ENCODE measurements at regions not wholly inside any gene's neighbourhood (a gene's known extent, or its start where the extent isn't known, plus 50 kb on each side); places are given as distances from the start of the nearest gene placed in this dataset.

GRCh38 chr9:3161912-3162311 is 318.0 kb upstream of the PUM3 start:
- H3K4me3 ChIP-seq (replicated peaks in 1 of 4; ENCODE audit: control extremely low read depth in 1 of 4, insufficient read depth in 1 of 4, low read depth in 3 of 4, low read length in 4 of 4): no peak overlapping the region
- no peak overlapping the region for H3K4me2 ChIP-seq (ENCODE audit: extremely low read depth, insufficient read depth, low read length)
- no peaks in the 10 kb centered on the region for H3K36me3 ChIP-seq (ENCODE audit: control insufficient read depth, insufficient read depth, low read length)
- H3K79me2 ChIP-seq (ENCODE audit: control insufficient read depth, insufficient read depth, low read length): no peaks in the 10 kb centered on the region
- no peaks in the 10 kb centered on the region for H3K4me1 ChIP-seq (ENCODE audit: control insufficient read depth, extremely low read depth, insufficient read depth, low read length)
- H3K9me3 ChIP-seq (ENCODE audit: control insufficient read depth, insufficient read depth, low read depth, low read length): no peaks in the 10 kb centered on the region
- no peak for TF ChIP-seq CTCF (conservative IDR thresholded peaks at IDR 0.05 in 1 of 2, IDR thresholded peaks at IDR 0.05 in 1 of 2; ENCODE audit: low read depth in 1 of 2, low read length in 2 of 2)
- no peak for TF ChIP-seq EZH2 (IDR thresholded peaks at IDR 0.05; ENCODE audit: low read length, missing control alignments)
- H3K27ac ChIP-seq (ENCODE audit: insufficient read depth, low read length): no peak overlapping the region
- H3K9ac ChIP-seq (ENCODE audit: insufficient read depth, low read length): no peak overlapping the region
- H3K27me3 ChIP-seq (ENCODE audit: control insufficient read depth, insufficient read depth, low read length): no peaks in the 10 kb centered on the region
- H4K20me1 ChIP-seq (ENCODE audit: control insufficient read depth, extremely low read depth, insufficient read depth, low read length): no peaks in the 10 kb centered on the region
- no peak for DNase-seq (ENCODE audit: low read depth in 2 of 2)
- H2AFZ ChIP-seq (ENCODE audit: low read length): no peak overlapping the region

DNA sequence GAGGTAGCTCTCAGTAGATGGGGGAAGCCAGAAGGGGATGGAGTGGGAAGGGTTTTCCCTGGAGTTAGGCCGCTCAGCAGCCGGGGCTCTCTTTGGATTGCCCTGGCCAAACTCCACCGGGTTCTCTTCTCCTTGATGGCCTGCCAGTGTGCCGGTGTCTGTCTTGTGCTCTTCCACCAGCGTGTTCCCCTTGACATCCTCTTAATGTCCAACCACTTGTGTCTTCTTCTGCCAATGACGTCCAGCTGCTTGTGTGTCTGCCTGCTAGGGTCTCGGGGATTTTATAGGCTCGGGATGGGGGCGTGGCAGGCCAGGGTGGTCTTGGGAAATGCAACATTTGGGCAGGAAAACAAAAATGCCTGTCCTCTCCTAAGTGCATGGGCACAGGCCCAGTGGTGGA is 313.1 kb upstream of the PUM3 start:
- Histone ChIP-seq H3K36me3 (ENCODE audit: control insufficient read depth, insufficient read depth, low read length) (no peaks in the 10 kb centered on the region), H3K9me3 (ENCODE audit: control insufficient read depth, insufficient read depth, low read depth, low read length) (no peaks in the 10 kb centered on the region), H3K79me2 (ENCODE audit: control insufficient read depth, insufficient read depth, low read length) (no peaks in the 10 kb centered on the region), H2AFZ (ENCODE audit: low read length) (no peak overlapping the region), H3K27me3 (ENCODE audit: control insufficient read depth, insufficient read depth, low read length) (no peaks in the 10 kb centered on the region), H3K4me3 (replicated peaks in 1 of 4; ENCODE audit: control extremely low read depth in 1 of 4, insufficient read depth in 1 of 4, low read depth in 3 of 4, low read length in 4 of 4) (no peak overlapping the region), H4K20me1 (ENCODE audit: control insufficient read depth, extremely low read depth, insufficient read depth, low read length) (no peaks in the 10 kb centered on the region), H3K4me1 (ENCODE audit: control insufficient read depth, extremely low read depth, insufficient read depth, low read length) (no peaks in the 10 kb centered on the region), H3K9ac (ENCODE audit: insufficient read depth, low read length) (no peak overlapping the region), H3K27ac (ENCODE audit: insufficient read depth, low read length) (no peak overlapping the region), H3K4me2 (ENCODE audit: extremely low read depth, insufficient read depth, low read length) (no peak overlapping the region)
- no peak for DNase-seq (ENCODE audit: low read depth in 2 of 2)
- no peak for TF ChIP-seq CTCF (conservative IDR thresholded peaks at IDR 0.05 in 1 of 2, IDR thresholded peaks at IDR 0.05 in 1 of 2; ENCODE audit: low read depth in 1 of 2, low read length in 2 of 2)

DNA sequence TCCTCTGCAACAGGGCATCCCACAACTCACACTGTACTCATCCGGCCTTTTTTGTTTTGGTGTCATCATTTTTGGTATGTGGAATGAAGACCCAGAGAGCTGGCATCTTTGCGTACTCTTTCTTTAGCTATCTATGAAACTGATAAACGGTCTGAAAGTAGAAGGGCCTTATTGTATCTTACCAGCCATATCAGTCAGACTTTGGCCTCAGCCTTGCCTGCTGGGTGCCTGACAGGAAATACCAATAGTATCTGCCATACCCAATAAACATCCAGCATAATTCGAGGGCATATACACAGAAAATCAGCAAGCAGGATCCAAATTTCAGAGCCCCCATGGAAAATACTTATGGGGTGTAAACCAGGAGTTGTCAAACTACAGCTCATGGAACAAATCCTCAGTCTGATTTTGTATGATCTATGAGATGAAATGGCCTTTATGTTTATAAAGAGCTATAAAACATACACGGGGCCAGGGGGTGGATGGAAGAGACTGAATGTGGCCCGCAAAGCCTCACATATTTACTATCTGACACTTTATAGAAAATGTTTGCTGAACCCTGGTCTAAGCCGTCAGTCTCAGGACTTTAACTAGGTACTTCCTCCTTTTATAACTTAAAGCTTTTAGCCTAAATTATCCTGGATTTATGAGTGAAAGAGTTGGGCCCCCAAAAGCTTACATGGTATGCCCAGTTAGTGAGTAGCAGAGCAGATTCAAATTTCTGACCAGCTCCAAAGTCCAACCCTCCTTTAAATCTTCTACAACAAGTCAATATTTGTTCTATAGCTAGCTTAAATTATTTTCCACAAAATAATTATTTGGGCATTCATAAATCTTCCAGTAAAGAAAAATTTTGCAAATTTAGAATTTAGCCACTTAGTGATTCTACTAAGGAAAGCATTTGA is 308.0 kb upstream of the PUM3 start:
- H3K4me3 ChIP-seq (replicated peaks in 1 of 4; ENCODE audit: control extremely low read depth in 1 of 4, insufficient read depth in 1 of 4, low read depth in 3 of 4, low read length in 4 of 4): no peak overlapping the region
- H3K9ac ChIP-seq (ENCODE audit: insufficient read depth, low read length): no peak overlapping the region
- H3K36me3 ChIP-seq (ENCODE audit: control insufficient read depth, insufficient read depth, low read length): no peaks in the 10 kb centered on the region
- DNase-seq (ENCODE audit: low read depth in 2 of 2): no peak
- H3K4me2 ChIP-seq (ENCODE audit: extremely low read depth, insufficient read depth, low read length): no peak overlapping the region
- no peak for TF ChIP-seq EZH2 (IDR thresholded peaks at IDR 0.05; ENCODE audit: low read length, missing control alignments)
- no peak for TF ChIP-seq CTCF (conservative IDR thresholded peaks at IDR 0.05 in 1 of 2, IDR thresholded peaks at IDR 0.05 in 1 of 2; ENCODE audit: low read depth in 1 of 2, low read length in 2 of 2)
- no peak overlapping the region for H3K27ac ChIP-seq (ENCODE audit: insufficient read depth, low read length)
- no peaks in the 10 kb centered on the region for H3K9me3 ChIP-seq (ENCODE audit: control insufficient read depth, insufficient read depth, low read depth, low read length)
- H3K4me1 ChIP-seq (ENCODE audit: control insufficient read depth, extremely low read depth, insufficient read depth, low read length): no peaks in the 10 kb centered on the region
- H4K20me1 ChIP-seq (ENCODE audit: control insufficient read depth, extremely low read depth, insufficient read depth, low read length): no peaks in the 10 kb centered on the region
- H3K27me3 ChIP-seq (ENCODE audit: control insufficient read depth, insufficient read depth, low read length): no peaks in the 10 kb centered on the region
- H2AFZ ChIP-seq (ENCODE audit: low read length): no peak overlapping the region
- no peaks in the 10 kb centered on the region for H3K79me2 ChIP-seq (ENCODE audit: control insufficient read depth, insufficient read depth, low read length)
